K562 (cell line): ENCODE measurements at regions not wholly inside any gene's neighbourhood (a gene's known extent, or its start where the extent isn't known, plus 50 kb on each side); places are given as distances from the start of the nearest gene placed in this dataset.

Source experiments
- ATAC-seq: fragments of 200-7000 bp; cut with Tn5 transposase; 3 replicates; pipeline ENCODE4 v1.9.1; 2020; ENCODE audit warnings: moderate library complexity
- BruUV-seq: library from RNA; stranded (reverse); fragments of 400-500 nt; replicated peaks from 2 replicates; lab custom pipeline; 2021; lab: Mats Ljungman, UMichigan
- CTCF ChIA-PET: fragments of 300-600 bp; formaldehyde crosslinking; extraction: SDS; loops from one replicate; lab custom pipeline; 2021; ENCODE audit warnings: low intra/inter-chr PET ratio; lab: Yijun Ruan, JAX
- POLR2A ChIA-PET: fragments of 300-600, 350-650 bp; sonication (Branson Sonifier 250); formaldehyde crosslinking; extraction: SDS; loops from one replicate; lab custom pipeline; 2021; ENCODE audit warnings: antibody characterized with exemption, inconsistent platforms; lab: Yijun Ruan, JAX
- DNase-seq, 4 experiments: peaks; one replicate each; pipeline versions ENCODE4 v3.0.0 to v3.0.0-alpha.2; 2011 to 2018; ENCODE audit warnings: low spot score in 3 of 4, mixed read lengths in 3 of 4; ENCODE audit errors: extremely low read depth in 1 of 4
- FAIRE-seq: peaks from 2 replicates; lab custom pipeline; 2011; peaks lifted over from hg19 to GRCh38; lab: Jason Lieb, UNC
- H2AFZ ChIP-seq: 2 replicates; pipeline ENCODE4 v1.6.0; 2011; ENCODE audit warnings: low read depth, low read length, control low read depth, inconsistent platforms
- H3K27ac ChIP-seq: fragments of 200-600 bp; 3 replicates; pipeline ENCODE4 v1.8.0; 2011; ENCODE audit warnings: low read depth, mild to moderate bottlenecking, control low read depth, inconsistent platforms, low read length, moderate library complexity, mixed read lengths; ENCODE audit errors: extremely low read depth
- H3K27me3 ChIP-seq, 2 experiments: fragments of 300-600 bp in 1 of 2; 2 replicates in 1 of 2; 3 replicates in 1 of 2; pipeline versions ENCODE4 v1.6.0 to v1.8.0; 2011; ENCODE audit warnings: inconsistent platforms in 2 of 2, low read length in 2 of 2, mild to moderate bottlenecking in 1 of 2, mixed read lengths in 1 of 2, moderate library complexity in 1 of 2; ENCODE audit not compliant: control insufficient read depth in 2 of 2, insufficient read depth in 2 of 2
- H3K36me3 ChIP-seq: fragments of 300-600 bp; 3 replicates; pipeline ENCODE4 v1.8.0; 2011; ENCODE audit warnings: mild to moderate bottlenecking, low read length, inconsistent platforms; ENCODE audit not compliant: control insufficient read depth, insufficient read depth
- H3K4me1 ChIP-seq, 2 experiments: fragments of 200-600 bp in 1 of 2; replicated peaks in 1 of 2; 2 replicates in 1 of 2; 3 replicates in 1 of 2; pipeline versions ENCODE4 v1.5.1 to v1.8.0; 2011; ENCODE audit warnings: inconsistent platforms in 2 of 2, low read length in 2 of 2, mild to moderate bottlenecking in 1 of 2, mixed read lengths in 1 of 2, moderate library complexity in 1 of 2; ENCODE audit not compliant: control insufficient read depth in 2 of 2, insufficient read depth in 2 of 2
- H3K4me2 ChIP-seq: 2 replicates; pipeline ENCODE4 v1.6.1; 2011; ENCODE audit warnings: low read length, control low read depth, inconsistent platforms, mixed read lengths; ENCODE audit not compliant: insufficient read depth
- H3K4me3 ChIP-seq: fragments of 200-600 bp; sonication (generic), shearing (Covaris generic); 2 replicates; pipeline ENCODE4 v1.5.1; 2016; ENCODE audit warnings: control low read depth, inconsistent platforms
- H3K79me2 ChIP-seq: fragments of 200-600 bp; 3 replicates; pipeline ENCODE4 v1.8.0; 2011; ENCODE audit warnings: low read length, inconsistent platforms; ENCODE audit not compliant: control insufficient read depth, insufficient read depth
- H3K9ac ChIP-seq, 2 experiments: 2 replicates each; pipeline versions ENCODE4 v1.6.0 to v1.6.1; 2011; ENCODE audit warnings: low read depth in 2 of 2, low read length in 2 of 2, control low read depth in 1 of 2, inconsistent platforms in 1 of 2, mild to moderate bottlenecking in 1 of 2, mixed read lengths in 1 of 2; ENCODE audit not compliant: insufficient read depth in 1 of 2
- H3K9me1 ChIP-seq: one replicate; pipeline ENCODE4 v1.6.0; 2011; ENCODE audit warnings: inconsistent platforms, mild to moderate bottlenecking, low read length, moderate library complexity; ENCODE audit not compliant: control insufficient read depth, insufficient read depth
- H3K9me3 ChIP-seq: replicated peaks from 2 replicates; pipeline ENCODE4 v1.5.1; 2011; ENCODE audit warnings: low read depth, low read length, inconsistent platforms; ENCODE audit not compliant: control insufficient read depth, insufficient read depth
- H4K20me1 ChIP-seq: replicated peaks from 2 replicates; pipeline ENCODE4 v1.6.1; 2011; ENCODE audit warnings: low read length, inconsistent platforms, mixed read lengths; ENCODE audit not compliant: control insufficient read depth, insufficient read depth
- ADNP ChIP-seq: fragments of 200-800 bp; sonication (Bioruptor generic); IDR thresholded peaks from 2 replicates; pipeline ENCODE4 v1.6.1; 2016; ENCODE audit warnings: missing genetic modification characterization, missing compliant biosample characterization
- CTBP1 ChIP-seq: fragments of 450-650 bp; IDR thresholded peaks from 2 replicates; pipeline ENCODE4 v1.6.1; 2016; ENCODE audit warnings: borderline replicate concordance
- ERF ChIP-seq: fragments of 450-650 bp; formaldehyde crosslinking; IDR thresholded peaks from 2 replicates; pipeline ENCODE4 v1.4.0; 2020; ENCODE audit warnings: mild to moderate bottlenecking, mixed read lengths
- L3MBTL2 ChIP-seq: fragments of 450-650 bp; IDR thresholded peaks from 2 replicates; pipeline ENCODE4 v1.6.1; 2016; ENCODE audit warnings: mild to moderate bottlenecking, moderate library complexity
- MCM5 ChIP-seq: fragments of 450-650 bp; IDR thresholded peaks from 2 replicates; pipeline ENCODE4 v1.6.1; 2016; ENCODE audit warnings: low read depth
- MTA2 ChIP-seq: fragments of 450-650 bp; IDR thresholded peaks from 2 replicates; pipeline ENCODE4 v1.6.1; 2016; ENCODE audit warnings: low read depth
- ZBTB5 ChIP-seq: fragments of 450-650 bp; IDR thresholded peaks from 2 replicates; pipeline ENCODE4 v1.6.1; 2017; ENCODE audit warnings: antibody characterized with exemption
- ZFP91 ChIP-seq: sonication (generic); formaldehyde crosslinking; IDR thresholded peaks from 2 replicates; pipeline ENCODE4 v1.8.0; 2022; ENCODE audit warnings: mild to moderate bottlenecking, missing genetic modification reagents
- ZNF23 ChIP-seq: fragments of 250-450 bp; sonication (Bioruptor Pico); IDR thresholded peaks from 2 replicates; pipeline ENCODE4 v1.4.0; 2020; ENCODE audit warnings: mild to moderate bottlenecking
- ZNF277 ChIP-seq: fragments of 250-450 bp; sonication (Bioruptor Pico); IDR thresholded peaks from 2 replicates; pipeline ENCODE4 v1.8.0; 2022; ENCODE audit warnings: inconsistent platforms, mild to moderate bottlenecking, moderate library complexity, borderline replicate concordance
- ZNF408 ChIP-seq: fragments of 250-450 bp; sonication (Bioruptor Pico); IDR thresholded peaks from 2 replicates; pipeline ENCODE4 v1.4.0; 2020; ENCODE audit warnings: low read depth, mild to moderate bottlenecking, moderate library complexity
- WGBS: fragments of 100-300 bp; shearing (Covaris generic); methylation state at CpG from one replicate; pipeline ENCODE4 v1.1.6; 2016; ENCODE audit warnings: low coverage, mixed read lengths; ENCODE audit not compliant: insufficient coverage; ENCODE audit errors: missing lambda C conversion rate; 5-methylcytosine and 5-hydroxymethylcytosine counted together
- in situ Hi-C: fragments of 300-500 bp; cut with MboI; formaldehyde crosslinking; loops from 4 replicates; pipeline ENCODE4 v1.15.0; 2018; ENCODE audit warnings: inconsistent platforms, mixed read lengths
- intact Hi-C: fragments of 100-400 bp; cut with micrococcal nuclease; formaldehyde crosslinking; loops from 2 replicates; pipeline ENCODE4 v1.14.2; 2022
- TF ChIP-seq, protein P1 (sequence below): fragments of 200-800 bp; sonication (Bioruptor generic); IDR thresholded peaks from 2 replicates; pipeline ENCODE4 v1.6.1; 2016; ENCODE audit warnings: missing genetic modification characterization, missing compliant biosample characterization

DNA sequence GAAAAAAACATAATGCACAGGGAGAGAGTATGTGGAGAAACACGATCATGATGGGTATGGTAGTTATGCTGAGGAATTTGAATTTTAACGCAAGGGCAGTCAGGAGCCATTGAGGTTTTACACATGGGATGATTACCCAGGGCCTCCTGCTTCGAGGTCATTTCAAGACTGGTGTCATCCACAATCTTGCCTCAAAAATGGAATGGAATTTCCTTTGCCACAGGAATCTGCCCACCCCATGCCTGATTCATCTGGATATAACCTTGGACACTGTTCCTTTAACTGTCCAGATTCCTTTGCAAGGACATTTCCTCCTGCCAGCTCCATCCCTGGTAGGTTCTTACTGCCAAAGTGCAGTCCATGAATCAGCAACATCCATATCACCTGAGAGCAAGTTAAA lies 655.9 kb upstream of the TENM4 start (continued):
- TF ChIP-seq ZBTB5: no peak

- BruUV-seq: no TSS peak
- no peaks in the 10 kb centered on the region for H3K9me1 ChIP-seq
- intact Hi-C loops: no loop called here
- no peaks in the 10 kb centered on the region for H4K20me1 ChIP-seq
- no peaks in the 10 kb centered on the region for H3K36me3 ChIP-seq
- no peak overlapping the region for H3K27ac ChIP-seq
- no peak for FAIRE-seq
- H3K4me3 ChIP-seq: no peak overlapping the region
- no peak for DNase-seq
- in situ Hi-C loops: no loop called here
- no peak overlapping the region for H3K4me2 ChIP-seq
- no peak for ATAC-seq
- H3K9ac ChIP-seq: no peak overlapping the region
- POLR2A ChIA-PET: no interaction called here
- H2AFZ ChIP-seq: no peak overlapping the region
- H3K27me3 ChIP-seq: no peaks in the 10 kb centered on the region
- no peaks in the 10 kb centered on the region for H3K79me2 ChIP-seq
- H3K9me3 ChIP-seq: no peaks in the 10 kb centered on the region
- H3K4me1 ChIP-seq: no peaks in the 10 kb centered on the region
- 0% methylated on average over 1 of the region's 1 CpG for WGBS
- CTCF ChIA-PET: no interaction called here
- TF ChIP-seq MCM5: no peak
- TF ChIP-seq ZNF408: no peak
- TF ChIP-seq ZFP91 (CRISPR knock-in tag): no peak
- TF ChIP-seq CTBP1: no peak
- TF ChIP-seq L3MBTL2: no peak
- no peak for TF ChIP-seq ZNF23 (CRISPR knock-in tag)
- TF ChIP-seq ADNP: no peak
- TF ChIP-seq MTA2: no peak
- TF ChIP-seq, protein P1, sequence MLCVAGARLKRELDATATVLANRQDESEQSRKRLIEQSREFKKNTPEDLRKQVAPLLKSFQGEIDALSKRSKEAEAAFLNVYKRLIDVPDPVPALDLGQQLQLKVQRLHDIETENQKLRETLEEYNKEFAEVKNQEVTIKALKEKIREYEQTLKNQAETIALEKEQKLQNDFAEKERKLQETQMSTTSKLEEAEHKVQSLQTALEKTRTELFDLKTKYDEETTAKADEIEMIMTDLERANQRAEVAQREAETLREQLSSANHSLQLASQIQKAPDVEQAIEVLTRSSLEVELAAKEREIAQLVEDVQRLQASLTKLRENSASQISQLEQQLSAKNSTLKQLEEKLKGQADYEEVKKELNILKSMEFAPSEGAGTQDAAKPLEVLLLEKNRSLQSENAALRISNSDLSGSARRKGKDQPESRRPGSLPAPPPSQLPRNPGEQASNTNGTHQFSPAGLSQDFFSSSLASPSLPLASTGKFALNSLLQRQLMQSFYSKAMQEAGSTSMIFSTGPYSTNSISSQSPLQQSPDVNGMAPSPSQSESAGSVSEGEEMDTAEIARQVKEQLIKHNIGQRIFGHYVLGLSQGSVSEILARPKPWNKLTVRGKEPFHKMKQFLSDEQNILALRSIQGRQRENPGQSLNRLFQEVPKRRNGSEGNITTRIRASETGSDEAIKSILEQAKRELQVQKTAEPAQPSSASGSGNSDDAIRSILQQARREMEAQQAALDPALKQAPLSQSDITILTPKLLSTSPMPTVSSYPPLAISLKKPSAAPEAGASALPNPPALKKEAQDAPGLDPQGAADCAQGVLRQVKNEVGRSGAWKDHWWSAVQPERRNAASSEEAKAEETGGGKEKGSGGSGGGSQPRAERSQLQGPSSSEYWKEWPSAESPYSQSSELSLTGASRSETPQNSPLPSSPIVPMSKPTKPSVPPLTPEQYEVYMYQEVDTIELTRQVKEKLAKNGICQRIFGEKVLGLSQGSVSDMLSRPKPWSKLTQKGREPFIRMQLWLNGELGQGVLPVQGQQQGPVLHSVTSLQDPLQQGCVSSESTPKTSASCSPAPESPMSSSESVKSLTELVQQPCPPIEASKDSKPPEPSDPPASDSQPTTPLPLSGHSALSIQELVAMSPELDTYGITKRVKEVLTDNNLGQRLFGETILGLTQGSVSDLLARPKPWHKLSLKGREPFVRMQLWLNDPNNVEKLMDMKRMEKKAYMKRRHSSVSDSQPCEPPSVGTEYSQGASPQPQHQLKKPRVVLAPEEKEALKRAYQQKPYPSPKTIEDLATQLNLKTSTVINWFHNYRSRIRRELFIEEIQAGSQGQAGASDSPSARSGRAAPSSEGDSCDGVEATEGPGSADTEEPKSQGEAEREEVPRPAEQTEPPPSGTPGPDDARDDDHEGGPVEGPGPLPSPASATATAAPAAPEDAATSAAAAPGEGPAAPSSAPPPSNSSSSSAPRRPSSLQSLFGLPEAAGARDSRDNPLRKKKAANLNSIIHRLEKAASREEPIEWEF (CRISPR knock-in tag): no peak
- TF ChIP-seq ERF (CRISPR knock-in tag): no peak
- TF ChIP-seq ZNF277 (CRISPR knock-in tag): no peak
Observed at GRCh38 chr11:80086496-80087055, 645.7 kb upstream of the TENM4 start.
